ENCODE measurements at regions not wholly inside any gene's neighbourhood (a gene's known extent, or its start where the extent isn't known, plus 50 kb on each side); places are given as distances from the start of the nearest gene placed in this dataset.
"Not testable (repeated sequence)": the region's sequence is repeated elsewhere in the genome, so short reads cannot be mapped to it uniquely, and the experiment has no call there.

DNA sequence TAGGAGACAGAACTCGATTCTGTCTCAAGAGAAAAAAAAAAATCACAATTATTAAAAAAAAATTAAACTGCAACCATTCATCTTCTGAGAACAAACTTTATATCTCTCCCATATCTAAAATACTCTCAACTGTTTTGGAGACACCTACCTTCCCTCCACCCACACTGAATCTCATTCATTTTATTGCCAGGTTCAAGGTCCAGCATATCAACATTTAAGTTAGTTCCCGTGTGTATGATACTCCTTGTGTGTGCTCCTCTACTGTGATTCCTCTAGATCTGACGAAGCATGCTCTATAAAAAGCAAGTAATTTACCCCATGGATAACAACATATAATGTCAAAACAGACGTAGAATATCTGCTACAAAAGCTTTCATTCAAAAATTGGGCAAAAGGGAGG, 351.8 kb upstream of the SORCS1 start:
- no peaks in the 10 kb centered on the region for H3K4me1 ChIP-seq (ENCODE audit: insufficient read depth, low read length)
- no peaks in the 10 kb centered on the region for H3K36me3 ChIP-seq (ENCODE audit: insufficient read depth, low read length)
- no peak overlapping the region for H3K4me3 ChIP-seq (ENCODE audit: low read depth in 1 of 2, low read length in 2 of 2)
- no peak overlapping the region for H3K27ac ChIP-seq (ENCODE audit: low read depth, low read length)
- no peak overlapping the region for H3K9ac ChIP-seq (ENCODE audit: low read length)
- no peaks in the 10 kb centered on the region for H3K27me3 ChIP-seq (ENCODE audit: control insufficient read depth in 1 of 2, insufficient read depth in 2 of 2, low read length in 2 of 2)
- no peaks in the 10 kb centered on the region for H3K9me3 ChIP-seq (ENCODE audit: low read length)

DNA sequence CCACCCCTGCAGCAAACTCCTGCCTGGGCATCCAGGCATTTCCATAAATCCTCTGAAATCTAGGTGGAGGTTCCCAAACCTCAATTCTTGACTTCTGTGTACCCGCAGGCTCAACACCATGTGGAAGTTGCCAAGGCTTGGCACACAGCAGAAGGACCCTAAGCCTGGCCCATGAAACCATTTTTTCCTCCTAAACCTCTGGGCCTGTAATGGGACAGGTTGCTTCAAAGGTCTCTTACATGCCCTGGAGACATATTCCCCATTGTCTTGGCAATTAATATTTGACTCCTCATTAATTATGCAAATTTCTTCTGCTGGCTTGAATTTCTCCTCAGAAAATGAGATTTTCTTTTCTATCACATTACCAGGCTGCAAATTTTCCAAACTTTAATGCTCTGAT, 339.5 kb upstream of the SORCS1 start:
- not testable (repeated sequence) for H3K36me3 ChIP-seq (ENCODE audit: insufficient read depth, low read length); H3K9ac ChIP-seq (ENCODE audit: low read length); H3K9me3 ChIP-seq (ENCODE audit: low read length); H3K27ac ChIP-seq (ENCODE audit: low read depth, low read length); H3K4me3 ChIP-seq (ENCODE audit: low read depth in 1 of 2, low read length in 2 of 2); H3K27me3 ChIP-seq (ENCODE audit: control insufficient read depth in 1 of 2, insufficient read depth in 2 of 2, low read length in 2 of 2); H3K4me1 ChIP-seq (ENCODE audit: insufficient read depth, low read length)

DNA sequence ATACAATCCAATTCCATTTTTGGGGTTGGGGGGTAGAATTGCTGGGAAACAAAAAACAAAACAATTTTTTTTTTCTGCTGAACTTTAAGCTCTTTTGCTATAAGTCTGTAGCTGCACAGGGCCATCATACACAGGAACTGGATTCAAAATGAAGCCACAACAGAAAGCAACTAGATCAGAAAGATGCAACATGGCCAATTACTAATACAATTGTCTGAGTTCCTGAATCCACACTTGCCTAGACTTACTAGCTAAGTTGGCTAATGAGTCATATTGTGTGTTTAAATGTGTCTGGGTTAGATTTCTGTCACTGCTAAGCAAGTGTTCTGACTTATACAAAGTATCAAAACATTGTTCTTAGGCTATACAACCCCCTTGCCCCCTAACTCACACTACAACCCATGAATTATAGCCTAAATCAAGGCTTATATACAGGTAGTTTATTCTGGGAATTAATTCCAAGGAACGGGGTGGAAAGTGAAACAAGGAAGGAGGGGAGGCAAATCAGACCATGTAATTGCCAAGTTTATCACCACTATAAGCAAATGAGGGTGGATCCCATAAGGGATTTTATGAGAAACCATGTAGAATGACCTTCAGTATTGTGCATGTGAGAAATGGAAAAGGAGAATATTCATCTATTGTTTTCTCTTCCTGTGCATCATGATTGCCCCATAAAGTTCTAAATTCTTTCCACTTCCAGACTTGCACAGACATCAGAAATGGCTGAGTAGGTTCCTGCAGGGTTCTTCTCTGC, 337.9 kb upstream of the SORCS1 start:
- H3K27me3 ChIP-seq (ENCODE audit: control insufficient read depth in 1 of 2, insufficient read depth in 2 of 2, low read length in 2 of 2): no peaks in the 10 kb centered on the region
- no peak overlapping the region for H3K4me3 ChIP-seq (ENCODE audit: low read depth in 1 of 2, low read length in 2 of 2)
- H3K36me3 ChIP-seq (ENCODE audit: insufficient read depth, low read length): no peaks in the 10 kb centered on the region
- no peaks in the 10 kb centered on the region for H3K9me3 ChIP-seq (ENCODE audit: low read length)
- H3K27ac ChIP-seq (ENCODE audit: low read depth, low read length): no peak overlapping the region
- H3K9ac ChIP-seq (ENCODE audit: low read length): no peak overlapping the region
- no peaks in the 10 kb centered on the region for H3K4me1 ChIP-seq (ENCODE audit: insufficient read depth, low read length)

DNA sequence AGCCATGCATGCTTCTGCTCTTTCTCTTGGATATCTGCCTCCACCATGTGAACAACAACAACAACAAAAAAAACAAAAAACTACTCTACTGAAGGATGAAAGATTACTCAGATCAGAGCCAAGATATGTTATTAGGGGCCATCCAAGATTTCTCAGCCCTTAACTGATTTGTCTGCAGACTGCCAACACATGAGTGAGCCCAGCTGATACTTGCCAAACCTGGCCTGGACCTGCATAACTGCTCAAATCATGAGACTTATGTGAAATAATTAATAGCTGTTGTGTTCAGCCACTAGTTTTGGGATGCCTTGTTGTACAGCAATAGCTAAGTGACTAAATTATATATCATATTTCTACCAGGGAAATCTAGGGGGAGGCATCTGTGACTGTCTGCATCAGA, 334.5 kb upstream of the SORCS1 start:
- no peaks in the 10 kb centered on the region for H3K27me3 ChIP-seq (ENCODE audit: control insufficient read depth in 1 of 2, insufficient read depth in 2 of 2, low read length in 2 of 2)
- no peak overlapping the region for H3K4me3 ChIP-seq (ENCODE audit: low read depth in 1 of 2, low read length in 2 of 2)
- no peak overlapping the region for H3K9ac ChIP-seq (ENCODE audit: low read length)
- H3K4me1 ChIP-seq (ENCODE audit: insufficient read depth, low read length): no peaks in the 10 kb centered on the region
- H3K9me3 ChIP-seq (ENCODE audit: low read length): no peaks in the 10 kb centered on the region
- H3K27ac ChIP-seq (ENCODE audit: low read depth, low read length): no peak overlapping the region
- H3K36me3 ChIP-seq (ENCODE audit: insufficient read depth, low read length): no peaks in the 10 kb centered on the region

DNA sequence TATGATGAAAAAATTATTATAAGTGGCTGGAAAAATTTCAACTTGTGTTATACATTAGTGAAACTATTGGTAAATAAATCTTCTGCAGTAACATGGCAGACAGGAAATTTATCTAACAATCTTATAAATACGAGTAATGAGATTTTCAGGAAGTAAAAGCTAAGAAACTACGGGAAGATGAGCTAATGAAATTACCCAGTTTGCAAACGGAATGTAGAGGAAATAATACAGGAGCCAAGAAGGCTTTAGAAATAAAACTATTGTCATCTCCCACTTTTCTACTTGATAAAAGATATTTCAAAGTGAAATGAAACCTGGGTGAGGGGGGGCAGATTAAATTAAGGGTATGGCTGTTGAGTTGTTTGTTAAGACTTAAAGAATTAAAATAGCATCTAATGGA, 332.5 kb upstream of the SORCS1 start:
- H3K4me3 ChIP-seq (ENCODE audit: low read depth in 1 of 2, low read length in 2 of 2): no peak overlapping the region
- no peaks in the 10 kb centered on the region for H3K4me1 ChIP-seq (ENCODE audit: insufficient read depth, low read length)
- H3K9me3 ChIP-seq (ENCODE audit: low read length): no peaks in the 10 kb centered on the region
- no peaks in the 10 kb centered on the region for H3K36me3 ChIP-seq (ENCODE audit: insufficient read depth, low read length)
- no peak overlapping the region for H3K9ac ChIP-seq (ENCODE audit: low read length)
- H3K27ac ChIP-seq (ENCODE audit: low read depth, low read length): no peak overlapping the region
- no peaks in the 10 kb centered on the region for H3K27me3 ChIP-seq (ENCODE audit: control insufficient read depth in 1 of 2, insufficient read depth in 2 of 2, low read length in 2 of 2)

DNA sequence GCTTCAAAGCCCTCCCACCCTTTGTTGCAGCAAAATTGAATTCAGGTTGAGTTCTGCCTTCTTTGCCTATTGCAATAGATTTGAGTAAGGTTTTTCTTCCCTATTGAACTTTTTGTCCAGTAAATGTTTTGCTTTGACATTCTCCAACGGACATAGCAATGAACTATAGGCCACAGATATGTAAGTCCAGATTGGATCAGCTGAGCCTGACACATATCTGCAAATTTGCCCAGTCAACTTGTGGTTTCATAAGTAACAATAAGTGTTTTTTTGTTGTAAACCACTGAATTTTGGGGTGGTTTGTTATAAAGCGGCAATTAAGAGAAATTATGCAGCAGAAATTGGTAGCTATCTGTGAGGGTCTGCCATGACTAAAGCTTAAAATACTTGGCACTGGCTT, 332.1 kb upstream of the SORCS1 start:
- Histone ChIP-seq H3K27me3 (ENCODE audit: control insufficient read depth in 1 of 2, insufficient read depth in 2 of 2, low read length in 2 of 2) (no peaks in the 10 kb centered on the region), H3K9ac (ENCODE audit: low read length) (no peak overlapping the region), H3K9me3 (ENCODE audit: low read length) (no peaks in the 10 kb centered on the region), H3K4me3 (ENCODE audit: low read depth in 1 of 2, low read length in 2 of 2) (no peak overlapping the region), H3K4me1 (ENCODE audit: insufficient read depth, low read length) (no peaks in the 10 kb centered on the region), H3K27ac (ENCODE audit: low read depth, low read length) (no peak overlapping the region), H3K36me3 (ENCODE audit: insufficient read depth, low read length) (no peaks in the 10 kb centered on the region)

DNA sequence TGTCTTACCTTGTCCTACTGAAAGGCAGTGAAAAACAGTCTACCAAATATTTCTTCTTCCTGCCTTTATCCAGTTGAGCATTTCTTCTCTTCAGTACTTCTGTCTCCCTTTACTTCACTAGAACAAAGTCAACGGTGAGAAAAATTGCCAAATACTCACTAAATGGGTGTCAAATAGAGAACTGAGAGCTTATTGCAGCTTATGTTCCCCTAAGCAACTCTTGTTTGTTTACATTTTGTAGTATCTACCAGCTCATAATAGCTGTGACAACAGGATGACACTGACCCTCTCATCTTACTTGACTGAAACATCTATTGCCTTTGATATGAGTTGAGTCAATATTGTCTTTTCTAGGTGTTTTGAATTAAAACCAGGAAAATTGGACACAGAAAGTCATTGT, 327.9 kb upstream of the SORCS1 start:
- Histone ChIP-seq H3K27me3 (ENCODE audit: control insufficient read depth in 1 of 2, insufficient read depth in 2 of 2, low read length in 2 of 2) (no peaks in the 10 kb centered on the region), H3K4me1 (ENCODE audit: insufficient read depth, low read length) (no peaks in the 10 kb centered on the region), H3K27ac (ENCODE audit: low read depth, low read length) (no peak overlapping the region), H3K36me3 (ENCODE audit: insufficient read depth, low read length) (no peaks in the 10 kb centered on the region), H3K9me3 (ENCODE audit: low read length) (no peaks in the 10 kb centered on the region), H3K4me3 (ENCODE audit: low read depth in 1 of 2, low read length in 2 of 2) (no peak overlapping the region), H3K9ac (ENCODE audit: low read length) (no peak overlapping the region)

DNA sequence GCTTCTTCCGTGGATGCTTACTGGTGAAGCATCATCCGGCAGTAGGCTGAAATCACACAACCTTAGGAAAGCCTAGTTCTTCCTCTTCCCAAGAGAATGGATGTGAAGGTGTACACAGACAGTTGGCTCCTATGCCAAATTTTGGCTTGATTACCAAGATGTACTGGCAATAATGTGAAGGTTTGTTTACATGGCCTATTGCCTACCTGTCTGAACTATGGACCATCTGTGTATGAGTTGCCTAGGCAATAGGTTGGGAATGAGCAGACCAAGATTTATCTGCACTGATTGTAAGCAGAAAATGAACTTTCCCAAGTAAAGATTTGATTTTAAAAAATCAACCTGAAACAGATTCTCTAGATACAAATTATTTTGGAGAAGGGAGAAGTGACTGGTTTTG, 325.9 kb upstream of the SORCS1 start:
- Histone ChIP-seq H3K36me3 (ENCODE audit: insufficient read depth, low read length) (no peaks in the 10 kb centered on the region), H3K27me3 (ENCODE audit: control insufficient read depth in 1 of 2, insufficient read depth in 2 of 2, low read length in 2 of 2) (no peaks in the 10 kb centered on the region), H3K27ac (ENCODE audit: low read depth, low read length) (no peak overlapping the region), H3K4me1 (ENCODE audit: insufficient read depth, low read length) (no peaks in the 10 kb centered on the region), H3K9ac (ENCODE audit: low read length) (no peak overlapping the region), H3K4me3 (ENCODE audit: low read depth in 1 of 2, low read length in 2 of 2) (no peak overlapping the region), H3K9me3 (ENCODE audit: low read length) (no peaks in the 10 kb centered on the region)

DNA sequence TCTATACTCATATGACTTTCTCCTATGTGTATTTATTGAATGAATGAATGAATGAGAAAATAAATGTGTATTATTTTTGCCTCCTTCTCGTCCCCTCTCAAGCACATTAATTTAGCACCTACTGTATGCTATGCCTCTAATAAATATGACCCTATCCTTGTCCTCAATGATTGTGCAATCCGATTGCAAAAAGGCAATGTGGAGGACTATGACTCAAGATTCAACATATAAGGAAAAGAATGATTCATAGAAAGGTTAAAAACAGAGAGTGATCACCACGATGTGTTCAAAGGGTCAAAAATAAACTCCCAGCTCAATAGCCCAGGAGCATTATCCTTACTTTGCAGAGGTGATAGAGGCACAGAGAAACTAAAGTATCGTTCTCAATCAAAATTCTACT, 322.8 kb upstream of the SORCS1 start:
- H3K9me3 ChIP-seq (ENCODE audit: low read length): no peaks in the 10 kb centered on the region
- no peak overlapping the region for H3K9ac ChIP-seq (ENCODE audit: low read length)
- no peak overlapping the region for H3K27ac ChIP-seq (ENCODE audit: low read depth, low read length)
- no peaks in the 10 kb centered on the region for H3K36me3 ChIP-seq (ENCODE audit: insufficient read depth, low read length)
- H3K27me3 ChIP-seq (ENCODE audit: control insufficient read depth in 1 of 2, insufficient read depth in 2 of 2, low read length in 2 of 2): no peaks in the 10 kb centered on the region
- no peaks in the 10 kb centered on the region for H3K4me1 ChIP-seq (ENCODE audit: insufficient read depth, low read length)
- no peak overlapping the region for H3K4me3 ChIP-seq (ENCODE audit: low read depth in 1 of 2, low read length in 2 of 2)

DNA sequence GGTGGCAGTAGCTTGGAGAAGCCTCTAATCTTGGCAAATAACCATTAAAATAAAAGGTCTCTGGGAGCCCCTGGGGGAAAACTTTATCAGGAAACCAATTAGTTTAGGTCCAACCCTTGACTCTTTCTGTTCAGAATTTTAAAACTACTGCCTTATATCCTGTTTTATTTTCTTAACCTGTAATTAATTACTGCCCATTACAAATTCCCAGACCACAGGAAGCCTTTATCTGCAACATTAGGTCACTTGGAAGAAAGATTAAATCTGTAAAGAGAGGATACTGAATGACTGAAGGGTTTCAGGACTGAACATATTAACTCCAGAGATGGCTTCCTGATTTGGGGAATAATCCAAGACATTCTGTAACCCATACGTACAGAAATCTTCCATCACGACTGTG, 320.5 kb upstream of the SORCS1 start:
- Histone ChIP-seq H3K9ac (ENCODE audit: low read length) (no peak overlapping the region), H3K27me3 (ENCODE audit: control insufficient read depth in 1 of 2, insufficient read depth in 2 of 2, low read length in 2 of 2) (no peaks in the 10 kb centered on the region), H3K36me3 (ENCODE audit: insufficient read depth, low read length) (no peaks in the 10 kb centered on the region), H3K4me3 (ENCODE audit: low read depth in 1 of 2, low read length in 2 of 2) (no peak overlapping the region), H3K4me1 (ENCODE audit: insufficient read depth, low read length) (no peaks in the 10 kb centered on the region), H3K9me3 (ENCODE audit: low read length) (no peaks in the 10 kb centered on the region), H3K27ac (ENCODE audit: low read depth, low read length) (no peak overlapping the region)

DNA sequence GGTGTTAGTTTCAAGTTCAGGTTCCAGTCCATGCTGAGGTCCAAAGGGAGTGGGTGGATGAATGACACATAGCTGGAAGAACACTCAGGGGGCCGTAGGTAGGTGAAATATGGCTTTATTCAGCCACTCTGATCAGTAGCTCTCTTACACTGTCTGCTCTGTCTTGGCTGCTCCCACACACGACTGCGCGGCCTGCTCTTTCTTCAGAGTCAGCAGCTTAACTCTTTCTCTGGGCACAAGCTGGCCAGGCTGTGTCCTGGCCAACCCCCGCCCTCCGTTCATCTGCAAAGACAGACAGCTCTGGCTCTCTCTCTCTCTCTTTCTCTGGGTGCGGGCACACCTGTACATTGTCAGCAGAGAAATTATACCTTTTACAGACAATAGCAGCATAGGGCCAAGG, 317.4 kb upstream of the SORCS1 start:
- no peaks in the 10 kb centered on the region for H3K4me1 ChIP-seq (ENCODE audit: insufficient read depth, low read length)
- H3K9me3 ChIP-seq (ENCODE audit: low read length): no peaks in the 10 kb centered on the region
- no peak overlapping the region for H3K4me3 ChIP-seq (ENCODE audit: low read depth in 1 of 2, low read length in 2 of 2)
- H3K36me3 ChIP-seq (ENCODE audit: insufficient read depth, low read length): no peaks in the 10 kb centered on the region
- H3K27ac ChIP-seq (ENCODE audit: low read depth, low read length): no peak overlapping the region
- H3K9ac ChIP-seq (ENCODE audit: low read length): no peak overlapping the region
- no peaks in the 10 kb centered on the region for H3K27me3 ChIP-seq (ENCODE audit: control insufficient read depth in 1 of 2, insufficient read depth in 2 of 2, low read length in 2 of 2)

DNA sequence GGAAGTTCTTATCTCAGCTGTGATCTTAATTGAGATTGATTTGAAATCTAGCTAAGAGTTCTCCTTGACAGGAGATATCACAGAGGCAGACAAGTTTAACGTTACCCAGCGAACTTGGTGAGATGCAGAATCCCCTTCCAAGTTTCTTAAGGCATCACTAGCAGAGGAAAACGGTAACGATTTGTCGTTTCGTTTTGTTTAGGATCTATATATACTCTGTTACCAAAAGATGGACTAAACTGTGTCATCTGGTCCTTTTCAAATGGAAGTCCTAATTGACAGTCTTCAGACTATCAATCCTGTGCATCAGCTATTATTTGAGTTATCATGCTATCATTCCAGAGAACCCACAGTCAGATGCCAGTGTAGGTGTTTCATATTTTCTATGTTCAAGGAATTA, 316.7 kb upstream of the SORCS1 start:
- Histone ChIP-seq H3K9ac (ENCODE audit: low read length) (no peak overlapping the region), H3K4me1 (ENCODE audit: insufficient read depth, low read length) (peaks cover 4% of the 10 kb centered on the region), H3K27ac (ENCODE audit: low read depth, low read length) (no peak overlapping the region), H3K36me3 (ENCODE audit: insufficient read depth, low read length) (no peaks in the 10 kb centered on the region), H3K9me3 (ENCODE audit: low read length) (no peaks in the 10 kb centered on the region), H3K4me3 (ENCODE audit: low read depth in 1 of 2, low read length in 2 of 2) (no peak overlapping the region), H3K27me3 (ENCODE audit: control insufficient read depth in 1 of 2, insufficient read depth in 2 of 2, low read length in 2 of 2) (no peaks in the 10 kb centered on the region)

Data from muscle layer of colon (tissue), 2 donors.